MM.1S (cell line): ENCODE measurements at regions not wholly inside any gene's neighbourhood (a gene's known extent, or its start where the extent isn't known, plus 50 kb on each side); places are given as distances from the start of the nearest gene placed in this dataset.

ENCODE experiments used
- EZH2 ChIP-seq: fragments of 300-600 bp; sonication (generic); optimal IDR thresholded peaks from 2 replicates; pipeline ENCODE3; 2017; ENCODE audit warnings: low read depth, mild to moderate bottlenecking, antibody characterized with exemption, low read length, mixed read lengths
- EZH2phosphoT487 ChIP-seq: fragments of 300-600 bp; sonication (generic); IDR thresholded peaks from 2 replicates; pipeline ENCODE4 v1.6.1; 2018; ENCODE audit warnings: antibody characterized with exemption, low read length
- TF ChIP-seq, protein P1 (sequence below): fragments of 300-600 bp; sonication (generic); IDR thresholded peaks from 2 replicates; pipeline ENCODE4 v1.5.1; 2016; ENCODE audit warnings: antibody characterized with exemption, low read length, mixed read lengths

DNA sequence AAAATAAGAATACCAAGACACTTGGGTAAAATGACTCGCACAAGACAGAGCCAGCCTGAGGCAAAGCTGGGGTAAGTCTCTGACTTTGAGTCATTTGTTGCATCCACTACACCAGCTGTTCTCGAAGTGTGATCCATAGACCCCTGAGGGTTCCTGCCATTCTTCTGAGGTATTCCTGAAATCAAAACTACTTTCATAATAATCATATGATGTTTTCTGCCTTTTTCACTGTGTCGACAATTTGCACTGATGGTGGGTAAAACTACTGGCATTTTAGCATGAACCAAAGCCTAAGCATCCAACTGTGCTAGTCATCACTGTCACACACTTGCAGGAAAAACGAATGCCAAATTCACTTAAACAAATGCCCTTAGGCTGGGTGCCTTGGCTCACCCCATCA is 135.5 kb upstream of the FUT8 start:
- TF ChIP-seq, protein P1, sequence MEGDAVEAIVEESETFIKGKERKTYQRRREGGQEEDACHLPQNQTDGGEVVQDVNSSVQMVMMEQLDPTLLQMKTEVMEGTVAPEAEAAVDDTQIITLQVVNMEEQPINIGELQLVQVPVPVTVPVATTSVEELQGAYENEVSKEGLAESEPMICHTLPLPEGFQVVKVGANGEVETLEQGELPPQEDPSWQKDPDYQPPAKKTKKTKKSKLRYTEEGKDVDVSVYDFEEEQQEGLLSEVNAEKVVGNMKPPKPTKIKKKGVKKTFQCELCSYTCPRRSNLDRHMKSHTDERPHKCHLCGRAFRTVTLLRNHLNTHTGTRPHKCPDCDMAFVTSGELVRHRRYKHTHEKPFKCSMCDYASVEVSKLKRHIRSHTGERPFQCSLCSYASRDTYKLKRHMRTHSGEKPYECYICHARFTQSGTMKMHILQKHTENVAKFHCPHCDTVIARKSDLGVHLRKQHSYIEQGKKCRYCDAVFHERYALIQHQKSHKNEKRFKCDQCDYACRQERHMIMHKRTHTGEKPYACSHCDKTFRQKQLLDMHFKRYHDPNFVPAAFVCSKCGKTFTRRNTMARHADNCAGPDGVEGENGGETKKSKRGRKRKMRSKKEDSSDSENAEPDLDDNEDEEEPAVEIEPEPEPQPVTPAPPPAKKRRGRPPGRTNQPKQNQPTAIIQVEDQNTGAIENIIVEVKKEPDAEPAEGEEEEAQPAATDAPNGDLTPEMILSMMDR, result no peak
- TF ChIP-seq EZH2phosphoT487 (no peak), EZH2 (no peak)
